HG03064 (cell line): ENCODE measurements at regions not wholly inside any gene's neighbourhood (a gene's known extent, or its start where the extent isn't known, plus 50 kb on each side); places are given as distances from the start of the nearest gene placed in this dataset.

Experiments used
- ATAC-seq: cut with Tn5 transposase; IDR thresholded peaks from one replicate; pipeline ENCODE4 v1.9.1; 2021; ENCODE audit warnings: low read depth; ENCODE audit not compliant: unreplicated experiment

DNA sequence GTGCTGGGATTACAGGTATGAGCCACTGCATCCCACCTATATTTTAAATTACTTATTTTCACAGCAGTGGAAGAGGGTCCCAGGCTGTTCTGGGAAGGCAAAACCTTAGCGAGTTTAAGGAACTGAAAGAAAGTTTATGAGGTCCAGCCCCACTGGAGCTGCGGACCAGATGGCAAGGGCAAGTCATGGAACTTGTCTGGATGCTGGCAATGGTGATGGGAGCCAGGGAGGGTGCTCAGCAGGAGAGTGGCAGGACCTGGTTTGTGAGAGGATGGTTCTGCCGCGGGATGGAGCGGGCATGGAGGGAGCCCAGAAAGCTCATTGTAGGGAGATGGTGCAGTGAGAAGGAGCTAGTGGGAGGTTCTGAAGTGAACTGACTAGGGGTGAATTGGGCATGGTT, 50.6 kb upstream of the SLC45A1 start:
- ATAC-seq, result no peak

DNA sequence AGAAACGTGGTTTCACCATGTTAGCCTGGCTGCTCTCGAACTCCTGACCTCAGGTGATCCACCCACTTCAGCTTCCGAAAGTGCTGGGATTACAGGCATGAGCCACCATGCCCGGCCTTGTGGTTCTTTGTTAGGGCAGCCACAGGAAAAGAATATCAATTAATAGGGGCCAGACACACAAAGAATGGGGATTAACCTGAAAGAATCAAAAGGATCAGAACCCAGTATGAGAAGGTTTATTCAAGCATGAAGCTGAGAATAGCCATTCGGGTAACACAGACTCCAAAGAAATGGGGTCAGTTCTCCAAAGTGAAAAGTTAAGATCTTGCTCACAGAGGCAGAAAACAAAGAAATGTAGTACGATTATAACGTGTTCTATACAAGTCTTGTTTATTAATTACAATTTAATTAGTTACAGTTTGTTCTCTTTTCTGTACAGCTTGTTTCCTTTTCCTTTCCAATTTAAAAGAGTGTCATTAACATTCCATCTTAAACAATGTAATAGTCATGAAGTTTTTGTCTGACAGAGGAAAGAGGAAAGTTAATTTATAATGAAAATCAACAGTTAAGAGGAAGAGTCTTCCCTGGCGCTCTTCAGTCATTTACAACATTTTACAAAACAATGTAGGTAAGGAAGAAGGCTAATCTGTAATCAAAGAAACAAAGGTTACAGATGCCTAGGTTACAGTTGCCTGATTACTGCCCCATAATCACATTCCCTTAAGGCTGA, 51.3 kb upstream of the SLC45A1 start:
- ATAC-seq, result no peak

DNA sequence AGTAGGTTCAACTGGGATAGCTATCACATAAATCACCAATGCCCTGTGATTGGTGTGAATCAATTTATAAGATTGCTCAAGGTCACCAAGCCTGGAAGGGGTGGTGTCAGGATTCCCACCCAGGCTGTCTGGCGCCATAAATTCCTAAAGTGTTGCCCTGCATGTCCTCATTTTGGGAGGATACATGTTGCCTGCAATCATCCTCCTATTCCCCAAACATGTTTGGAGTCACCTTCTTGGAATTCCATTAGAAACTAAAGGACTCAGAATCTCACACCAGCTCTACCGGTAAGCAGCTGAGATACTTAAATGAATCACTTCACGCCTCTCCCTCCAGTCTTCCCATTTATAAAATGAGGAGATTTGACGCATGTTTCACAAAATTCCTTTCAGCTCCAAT, 54.1 kb upstream of the SLC45A1 start:
- ATAC-seq, result no peak

DNA sequence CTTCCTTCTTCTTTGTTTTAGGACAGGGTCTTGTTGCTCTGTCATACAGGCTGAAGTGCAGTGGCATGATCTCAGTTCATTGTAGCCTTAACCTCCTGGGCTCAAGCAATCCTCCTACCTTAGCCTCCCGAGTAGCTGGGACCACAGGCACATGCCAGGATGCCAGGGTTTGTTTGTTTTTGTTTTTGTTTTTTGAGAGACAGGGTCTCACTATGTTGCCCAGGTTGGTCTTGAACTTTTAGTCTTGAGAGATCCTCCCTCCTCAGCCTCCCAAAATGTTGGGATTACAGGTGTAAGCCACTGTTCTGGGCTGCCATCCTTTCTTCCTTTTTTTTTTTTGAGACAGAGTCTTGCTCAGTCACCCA, 56.5 kb upstream of the SLC45A1 start:
- no peak for ATAC-seq

DNA sequence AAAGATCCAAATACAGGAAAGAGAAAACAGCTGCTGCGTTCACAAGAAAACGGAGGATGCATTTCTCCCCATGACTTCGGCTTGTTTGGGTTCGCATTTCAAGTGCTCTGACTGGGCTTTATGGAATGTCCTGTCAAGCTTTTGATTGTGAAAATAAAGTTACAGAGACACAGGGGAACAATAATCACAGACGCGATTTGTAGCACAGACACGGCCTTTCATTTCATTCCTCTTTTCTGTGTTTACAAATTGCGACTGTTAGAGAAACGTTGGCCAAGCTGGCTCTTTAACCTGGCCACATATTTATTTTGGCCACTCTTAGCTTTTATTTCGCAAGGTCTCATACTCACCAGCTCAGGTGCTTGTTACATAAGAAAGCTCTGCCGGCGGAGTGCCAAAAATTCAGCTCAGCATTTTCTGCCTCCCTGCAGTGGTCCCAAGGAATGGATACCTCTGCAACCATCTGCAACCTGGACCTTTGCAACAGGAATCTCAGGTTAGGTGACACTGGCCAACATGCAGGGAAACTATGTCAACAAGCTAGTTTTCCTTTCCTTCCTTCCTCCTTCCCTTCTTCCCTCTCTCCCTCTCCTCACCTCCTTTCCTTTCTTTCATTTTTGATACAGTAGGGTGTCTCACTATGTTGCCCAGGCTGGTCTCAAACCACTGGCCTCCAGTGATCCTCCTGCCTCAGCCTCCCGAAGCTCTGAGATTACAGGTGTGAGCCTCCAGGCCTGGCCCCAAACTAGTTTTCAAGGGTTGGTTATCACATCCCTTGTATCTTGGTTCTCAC, 58.2 kb upstream of the SLC45A1 start:
- ATAC-seq, result no peak

DNA sequence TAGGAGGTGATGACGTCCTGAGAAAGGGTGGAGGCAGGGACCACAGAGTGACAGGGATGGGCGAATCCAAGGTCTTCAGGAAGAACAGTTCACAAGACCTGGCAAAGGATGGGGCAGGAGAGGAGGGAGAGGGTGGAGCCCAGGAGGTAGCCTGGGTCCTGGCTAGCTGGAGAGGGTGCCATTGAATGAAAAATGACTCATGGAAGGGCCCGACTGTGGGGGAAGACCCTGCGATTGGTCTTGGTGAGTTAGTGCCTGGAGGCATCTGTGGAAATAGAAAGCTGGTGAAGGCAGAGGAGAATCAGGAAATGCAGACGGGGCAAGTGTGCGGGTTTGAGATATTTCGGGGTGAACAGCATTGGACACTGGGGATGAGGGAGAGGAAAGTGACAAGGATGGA, 60.3 kb upstream of the SLC45A1 start:
- no peak for ATAC-seq

GRCh38 chr1:8256321-8256720, 61.6 kb upstream of the SLC45A1 start:
- ATAC-seq, result no peak

- ATAC-seq, result no peak
Measured at GRCh38 chr1:8255712-8256111, 62.2 kb upstream of the SLC45A1 start.

- no peak for ATAC-seq
Measured at GRCh38 chr1:8252266-8252951, 65.5 kb upstream of the SLC45A1 start.

- ATAC-seq, result no peak
Measured at GRCh38 chr1:8251635-8252034, 66.3 kb upstream of the SLC45A1 start.

DNA sequence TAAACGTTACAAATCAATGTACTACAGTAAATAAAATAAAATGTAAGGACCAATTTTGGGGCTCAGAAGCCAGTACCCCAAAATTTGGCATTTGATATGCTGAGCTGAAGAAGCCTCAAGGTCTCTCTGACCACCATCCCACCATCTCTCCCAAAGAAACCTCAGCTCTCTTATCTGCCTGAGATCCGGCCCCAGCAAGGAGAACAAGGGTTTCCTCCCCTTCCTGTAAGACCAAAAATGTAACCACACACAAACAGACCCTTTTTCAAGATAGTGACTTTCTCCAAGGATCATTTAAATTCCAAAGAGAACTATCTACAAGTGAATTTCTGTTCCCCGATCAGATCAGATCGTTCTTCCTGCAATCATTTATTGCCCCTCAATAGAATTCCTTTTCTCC, 68.1 kb upstream of the SLC45A1 start:
- no peak for ATAC-seq

DNA sequence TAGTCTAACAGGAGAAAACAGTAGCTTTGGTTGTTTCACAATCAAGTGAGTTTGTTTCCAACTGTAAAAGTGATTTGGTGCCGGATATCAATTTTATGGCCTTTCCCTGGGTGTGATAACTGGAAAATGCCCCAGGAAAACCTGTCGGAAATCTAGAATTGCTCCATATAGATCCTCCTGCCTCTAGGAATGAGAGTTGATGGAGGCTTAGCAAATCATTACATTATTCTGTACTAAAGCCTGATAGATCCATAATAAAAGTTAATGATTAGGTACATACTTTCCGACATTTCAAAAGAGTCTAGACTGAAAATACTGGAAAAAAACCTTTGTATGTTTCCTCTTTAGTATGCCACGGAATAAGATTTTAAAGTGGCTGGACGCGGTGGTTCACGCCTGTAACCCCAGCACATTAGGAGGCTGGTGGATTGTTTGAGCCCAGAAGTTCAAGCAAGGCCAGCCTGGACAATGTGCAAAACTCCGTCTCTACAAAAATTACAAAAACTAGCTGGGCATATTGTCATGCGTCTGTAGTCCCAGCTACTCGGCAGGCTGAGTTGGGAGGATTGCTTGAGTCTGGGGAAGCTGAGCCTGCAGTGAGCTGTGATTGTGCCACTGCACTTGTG, 70.0 kb upstream of the SLC45A1 start:
- no peak for ATAC-seq

GRCh38 chr1:8244304-8244703, 73.6 kb upstream of the SLC45A1 start:
- no peak for ATAC-seq

- ATAC-seq, result no peak
Measured at GRCh38 chr1:8242498-8242897, 75.4 kb upstream of the SLC45A1 start.

DNA sequence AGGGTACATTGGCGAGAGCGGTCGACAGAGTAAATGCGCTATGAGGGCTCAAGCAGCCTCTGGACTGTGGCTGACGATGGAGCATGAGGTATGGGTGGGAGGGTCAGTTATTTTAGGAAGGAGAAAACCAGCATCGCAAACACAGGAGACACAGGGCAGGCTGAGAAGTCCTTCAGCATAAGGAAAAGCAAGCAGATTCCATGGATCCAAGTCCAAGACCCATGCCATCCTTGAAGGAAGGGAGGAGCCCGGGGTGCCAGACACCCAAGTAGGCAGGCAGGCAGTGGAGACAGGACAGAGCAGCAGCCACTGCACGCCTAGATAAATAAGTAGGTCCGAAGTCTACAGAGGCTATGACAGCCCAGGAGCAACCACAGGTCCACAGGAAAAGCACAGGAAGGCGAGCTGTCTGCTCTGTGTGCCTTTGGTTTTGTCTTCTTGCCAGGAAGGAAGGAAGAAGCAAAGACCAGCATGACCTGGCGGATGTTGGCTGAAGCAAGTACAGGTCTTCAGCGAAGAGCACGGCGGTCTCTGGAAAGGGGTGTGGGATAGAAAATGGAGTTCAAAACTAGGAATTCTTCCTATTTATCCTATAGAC, 76.4 kb upstream of the SLC45A1 start:
- no peak for ATAC-seq

DNA sequence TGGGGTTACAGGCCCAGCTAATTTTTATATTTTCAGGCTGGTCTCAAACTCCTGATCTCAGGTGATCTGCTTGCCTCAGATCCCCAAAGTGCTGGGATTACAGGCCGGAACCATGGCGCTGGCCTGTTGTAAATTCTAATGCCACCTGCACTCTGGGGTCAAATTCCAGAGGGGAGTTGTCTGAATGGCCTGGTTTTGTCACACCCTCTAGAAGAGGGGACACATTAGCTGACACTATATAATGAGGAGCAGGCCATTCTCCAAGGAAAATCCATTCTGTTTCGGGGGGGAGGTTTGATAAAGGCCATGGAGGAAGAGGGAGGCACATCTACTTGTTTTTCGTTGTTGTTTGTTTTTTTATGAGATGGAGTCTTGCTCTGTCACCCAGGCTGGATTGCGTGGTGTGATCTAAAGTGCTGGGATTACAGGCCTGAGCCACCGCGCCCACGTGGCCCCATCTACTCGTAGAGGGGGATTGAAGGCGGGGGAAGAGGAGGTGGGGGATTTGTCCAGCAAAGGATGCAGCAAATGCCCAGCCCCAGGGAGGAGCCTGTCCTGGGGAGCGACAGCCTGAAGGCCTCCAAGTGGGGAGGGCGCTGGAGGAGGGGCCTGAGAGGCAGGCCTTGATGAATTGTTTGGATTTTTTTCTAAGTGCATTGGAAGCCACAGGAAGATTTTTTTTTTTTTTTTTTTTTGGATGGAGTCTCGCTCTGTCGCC, 78.4 kb upstream of the SLC45A1 start:
- ATAC-seq, result no peak

GRCh38 chr1:8239039-8239305, 78.9 kb upstream of the SLC45A1 start:
- no peak for ATAC-seq

- ATAC-seq, result no peak
Measured at GRCh38 chr1:8238141-8239038, 79.5 kb upstream of the SLC45A1 start.

GRCh38 chr1:8232036-8232757, 85.7 kb upstream of the SLC45A1 start:
- ATAC-seq, result no peak
